Liver (tissue), 3 donors: ENCODE measurements at regions not wholly inside any gene's neighbourhood (a gene's known extent, or its start where the extent isn't known, plus 50 kb on each side); places are given as distances from the start of the nearest gene placed in this dataset.

ENCODE experiments used
- CTCF ChIP-seq: fragments of 150-350 bp; IDR thresholded peaks from 2 replicates; pipeline ENCODE4 v1.5.1; 2017; ENCODE audit warnings: improper control_type of control experiment, low read depth, low read length; ENCODE audit not compliant: missing input control
- EGR1 ChIP-seq, 2 donors: IDR thresholded peaks; 2 replicates each; pipeline ENCODE4 v1.6.1; 2016 to 2018; ENCODE audit warnings: antibody characterized with exemption in 2 of 2, low read depth in 2 of 2
- FOXA1 ChIP-seq: IDR thresholded peaks from 2 replicates; pipeline ENCODE4 v1.6.1; 2016; ENCODE audit warnings: antibody characterized with exemption
- RXRA ChIP-seq, 2 donors: IDR thresholded peaks; 2 replicates each; pipeline ENCODE4 v1.6.1; 2017 to 2018; ENCODE audit warnings: antibody characterized with exemption in 2 of 2, mild to moderate bottlenecking in 1 of 2
- TAF1 ChIP-seq: conservative IDR thresholded peaks from 2 replicates; pipeline ENCODE4 v1.6.1; 2016; ENCODE audit warnings: antibody characterized with exemption, mild to moderate bottlenecking
- YY1 ChIP-seq: IDR thresholded peaks from 2 replicates; pipeline ENCODE4 v1.6.1; 2016; ENCODE audit warnings: antibody characterized with exemption, mild to moderate bottlenecking
- TF ChIP-seq, protein P1 (sequence below): IDR thresholded peaks from 2 replicates; pipeline ENCODE4 v1.6.1; 2016; ENCODE audit warnings: antibody characterized with exemption, mild to moderate bottlenecking
- donor health status: healthy.
- donor health status: healthy.

DNA sequence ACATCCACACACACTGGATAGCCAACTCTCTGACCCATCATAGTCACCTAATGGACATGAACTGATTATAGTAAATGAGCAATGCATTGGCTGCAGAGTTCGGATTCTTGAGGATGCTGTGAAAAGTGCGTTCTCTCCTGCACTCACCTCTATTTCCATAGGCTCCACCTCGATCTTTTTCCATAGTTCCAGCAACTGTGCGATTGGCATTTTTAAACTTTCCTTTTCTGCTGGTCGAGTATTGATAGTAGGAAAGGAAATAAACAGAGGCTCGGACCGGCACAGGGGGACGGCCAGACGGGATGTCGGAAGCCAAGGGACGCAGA is 94.4 kb downstream of the RNASET2 start:
- TF ChIP-seq YY1 = no peak
- TF ChIP-seq CTCF = no peak
- no peak for TF ChIP-seq EGR1 (IDR thresholded peaks at IDR 0.05; ENCODE audit: low read depth in 2 of 2)
- no peak for TF ChIP-seq FOXA1
- TF ChIP-seq, protein P1, sequence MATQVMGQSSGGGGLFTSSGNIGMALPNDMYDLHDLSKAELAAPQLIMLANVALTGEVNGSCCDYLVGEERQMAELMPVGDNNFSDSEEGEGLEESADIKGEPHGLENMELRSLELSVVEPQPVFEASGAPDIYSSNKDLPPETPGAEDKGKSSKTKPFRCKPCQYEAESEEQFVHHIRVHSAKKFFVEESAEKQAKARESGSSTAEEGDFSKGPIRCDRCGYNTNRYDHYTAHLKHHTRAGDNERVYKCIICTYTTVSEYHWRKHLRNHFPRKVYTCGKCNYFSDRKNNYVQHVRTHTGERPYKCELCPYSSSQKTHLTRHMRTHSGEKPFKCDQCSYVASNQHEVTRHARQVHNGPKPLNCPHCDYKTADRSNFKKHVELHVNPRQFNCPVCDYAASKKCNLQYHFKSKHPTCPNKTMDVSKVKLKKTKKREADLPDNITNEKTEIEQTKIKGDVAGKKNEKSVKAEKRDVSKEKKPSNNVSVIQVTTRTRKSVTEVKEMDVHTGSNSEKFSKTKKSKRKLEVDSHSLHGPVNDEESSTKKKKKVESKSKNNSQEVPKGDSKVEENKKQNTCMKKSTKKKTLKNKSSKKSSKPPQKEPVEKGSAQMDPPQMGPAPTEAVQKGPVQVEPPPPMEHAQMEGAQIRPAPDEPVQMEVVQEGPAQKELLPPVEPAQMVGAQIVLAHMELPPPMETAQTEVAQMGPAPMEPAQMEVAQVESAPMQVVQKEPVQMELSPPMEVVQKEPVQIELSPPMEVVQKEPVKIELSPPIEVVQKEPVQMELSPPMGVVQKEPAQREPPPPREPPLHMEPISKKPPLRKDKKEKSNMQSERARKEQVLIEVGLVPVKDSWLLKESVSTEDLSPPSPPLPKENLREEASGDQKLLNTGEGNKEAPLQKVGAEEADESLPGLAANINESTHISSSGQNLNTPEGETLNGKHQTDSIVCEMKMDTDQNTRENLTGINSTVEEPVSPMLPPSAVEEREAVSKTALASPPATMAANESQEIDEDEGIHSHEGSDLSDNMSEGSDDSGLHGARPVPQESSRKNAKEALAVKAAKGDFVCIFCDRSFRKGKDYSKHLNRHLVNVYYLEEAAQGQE = no peak
- no peak for TF ChIP-seq TAF1
- TF ChIP-seq RXRA (IDR thresholded peaks at IDR 0.05) = no peak
